HEK293 (cell line): ENCODE measurements at regions not wholly inside any gene's neighbourhood (a gene's known extent, or its start where the extent isn't known, plus 50 kb on each side); places are given as distances from the start of the nearest gene placed in this dataset.

Experiments
- GFI1B ChIP-seq: fragments of 450-650 bp; formaldehyde crosslinking; IDR thresholded peaks from 2 replicates; pipeline ENCODE4 v1.5.1; 2016; ENCODE audit warnings: missing biosample characterization, missing genetic modification characterization
- HOXC10 ChIP-seq: sonication (generic); formaldehyde crosslinking; IDR thresholded peaks from 2 replicates; pipeline ENCODE4 v1.8.1; 2023; ENCODE audit warnings: mild to moderate bottlenecking, missing genetic modification reagents
- MZF1 ChIP-seq: fragments of 450-650 bp; formaldehyde crosslinking; IDR thresholded peaks from 2 replicates; pipeline ENCODE4 v1.5.1; 2017; ENCODE audit warnings: missing biosample characterization, missing genetic modification characterization, borderline replicate concordance
- SALL2 ChIP-seq: fragments of 450-650 bp; formaldehyde crosslinking; IDR thresholded peaks from 2 replicates; pipeline ENCODE4 v1.5.0; 2017; ENCODE audit warnings: missing biosample characterization, mild to moderate bottlenecking, missing genetic modification characterization, borderline replicate concordance
- ZNF155 ChIP-seq: fragments of 450-650 bp; formaldehyde crosslinking; IDR thresholded peaks from 2 replicates; pipeline ENCODE4 v1.5.1; 2016; ENCODE audit warnings: missing biosample characterization, missing genetic modification characterization
- ZNF292 ChIP-seq: fragments of 450-650 bp; formaldehyde crosslinking; IDR thresholded peaks from 2 replicates; pipeline ENCODE4 v1.5.1; 2016; ENCODE audit warnings: low read depth, missing biosample characterization, missing genetic modification characterization, borderline replicate concordance
- TF ChIP-seq, protein P1 (sequence below): fragments of 450-650 bp; formaldehyde crosslinking; IDR thresholded peaks from 2 replicates; pipeline ENCODE4 v1.5.1; 2016; ENCODE audit warnings: missing biosample characterization, missing genetic modification characterization

DNA sequence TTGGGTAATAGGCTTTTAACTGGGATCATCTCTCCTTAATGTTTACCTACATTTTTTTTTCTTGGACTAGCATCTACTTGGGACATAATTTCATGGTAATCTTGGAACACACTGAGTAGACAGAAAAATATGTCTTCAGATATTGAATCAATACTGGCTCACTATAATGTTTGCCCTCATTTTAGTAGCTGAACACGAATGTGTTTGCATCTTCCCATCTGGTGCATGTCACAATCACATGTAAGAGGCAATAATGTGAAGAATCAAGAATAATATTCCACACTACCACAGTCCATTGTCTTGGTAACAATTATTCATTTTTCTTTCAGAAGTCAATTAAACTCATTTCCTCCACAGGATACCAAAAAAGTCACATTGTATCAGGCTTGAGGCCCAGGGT, 382.7 kb upstream of the CDH10 start:
- TF ChIP-seq, protein P1, sequence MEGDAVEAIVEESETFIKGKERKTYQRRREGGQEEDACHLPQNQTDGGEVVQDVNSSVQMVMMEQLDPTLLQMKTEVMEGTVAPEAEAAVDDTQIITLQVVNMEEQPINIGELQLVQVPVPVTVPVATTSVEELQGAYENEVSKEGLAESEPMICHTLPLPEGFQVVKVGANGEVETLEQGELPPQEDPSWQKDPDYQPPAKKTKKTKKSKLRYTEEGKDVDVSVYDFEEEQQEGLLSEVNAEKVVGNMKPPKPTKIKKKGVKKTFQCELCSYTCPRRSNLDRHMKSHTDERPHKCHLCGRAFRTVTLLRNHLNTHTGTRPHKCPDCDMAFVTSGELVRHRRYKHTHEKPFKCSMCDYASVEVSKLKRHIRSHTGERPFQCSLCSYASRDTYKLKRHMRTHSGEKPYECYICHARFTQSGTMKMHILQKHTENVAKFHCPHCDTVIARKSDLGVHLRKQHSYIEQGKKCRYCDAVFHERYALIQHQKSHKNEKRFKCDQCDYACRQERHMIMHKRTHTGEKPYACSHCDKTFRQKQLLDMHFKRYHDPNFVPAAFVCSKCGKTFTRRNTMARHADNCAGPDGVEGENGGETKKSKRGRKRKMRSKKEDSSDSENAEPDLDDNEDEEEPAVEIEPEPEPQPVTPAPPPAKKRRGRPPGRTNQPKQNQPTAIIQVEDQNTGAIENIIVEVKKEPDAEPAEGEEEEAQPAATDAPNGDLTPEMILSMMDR (tag by site-specific recombination): no peak
- TF ChIP-seq ZNF155 (tag by site-specific recombination) (no peak), HOXC10 (CRISPR knock-in tag) (no peak), ZNF292 (no peak), MZF1 (tag by site-specific recombination) (no peak), SALL2 (tag by site-specific recombination) (no peak), GFI1B (tag by site-specific recombination) (no peak)
